NCI-H774 (cell line): ENCODE measurements at regions not wholly inside any gene's neighbourhood (a gene's known extent, or its start where the extent isn't known, plus 50 kb on each side); places are given as distances from the start of the nearest gene placed in this dataset.
"Not testable (repeated sequence)": the region's sequence is repeated elsewhere in the genome, so short reads cannot be mapped to it uniquely, and the experiment has no call there.

Source experiments
- DNase-seq: peaks from one replicate; lab custom pipeline; 2025; lab: John Stamatoyannopoulos, UW

GRCh38 chr1:208347191-208347590, 103.0 kb upstream of the PLXNA2 start:
- no peak for DNase-seq

- no peak for DNase-seq
Observed at GRCh38 chr1:208349694-208350330, 105.6 kb upstream of the PLXNA2 start.

GRCh38 chr1:208350815-208351214, 106.6 kb upstream of the PLXNA2 start:
- no peak for DNase-seq

GRCh38 chr1:208351838-208352237, 107.7 kb upstream of the PLXNA2 start:
- no peak for DNase-seq

GRCh38 chr1:208353797-208354196, 109.6 kb upstream of the PLXNA2 start:
- not testable (repeated sequence) for DNase-seq

GRCh38 chr1:208357644-208358507, 113.7 kb upstream of the PLXNA2 start:
- DNase-seq, result no peak

GRCh38 chr1:208358651-208359050, 114.5 kb upstream of the PLXNA2 start:
- no peak for DNase-seq

- DNase-seq, result no peak
Observed at GRCh38 chr1:208362011-208362410, 117.8 kb upstream of the PLXNA2 start.

GRCh38 chr1:208366559-208366958, 122.4 kb upstream of the PLXNA2 start:
- DNase-seq, result no peak

- no peak for DNase-seq
Observed at GRCh38 chr1:208369045-208369444, 124.9 kb upstream of the PLXNA2 start.

GRCh38 chr1:208369658-208370057, 125.5 kb upstream of the PLXNA2 start:
- DNase-seq, result no peak

- DNase-seq, result no peak
Observed at GRCh38 chr1:208374391-208374941, 130.3 kb upstream of the PLXNA2 start.

- DNase-seq, result no peak
Observed at GRCh38 chr1:208381481-208381880, 137.3 kb upstream of the PLXNA2 start.

- no peak for DNase-seq
Observed at GRCh38 chr1:208387908-208388811, 144.0 kb upstream of the PLXNA2 start.

- DNase-seq, result no peak
Observed at GRCh38 chr1:208393416-208393815, 149.2 kb upstream of the PLXNA2 start.

GRCh38 chr1:208393826-208394225, 149.6 kb upstream of the PLXNA2 start:
- no peak for DNase-seq

- no peak for DNase-seq
Observed at GRCh38 chr1:208397286-208397685, 153.1 kb upstream of the PLXNA2 start.

- DNase-seq, result no peak
Observed at GRCh38 chr1:208405014-208405413, 160.8 kb upstream of the PLXNA2 start.

- no peak for DNase-seq
Observed at GRCh38 chr1:208409176-208409575, 165.0 kb upstream of the PLXNA2 start.

GRCh38 chr1:208410409-208410808, 166.2 kb upstream of the PLXNA2 start:
- no peak for DNase-seq

GRCh38 chr1:208413006-208413405, 168.8 kb upstream of the PLXNA2 start:
- DNase-seq, result no peak

GRCh38 chr1:208418667-208419066, 174.5 kb upstream of the PLXNA2 start:
- DNase-seq, result no peak
